Body of pancreas (tissue), 4 donors: ENCODE measurements at regions not wholly inside any gene's neighbourhood (a gene's known extent, or its start where the extent isn't known, plus 50 kb on each side); places are given as distances from the start of the nearest gene placed in this dataset.
"Not testable (repeated sequence)": the region's sequence is repeated elsewhere in the genome, so short reads cannot be mapped to it uniquely, and the experiment has no call there.

Experiments
- ATAC-seq: fragments of 150-250 bp; one replicate; pipeline ENCODE4 v1.9.1; 2016
- DNase-seq, 4 donors: peaks; one replicate each; pipeline ENCODE4 v3.0.0-alpha.2; 2019
- H3K27ac ChIP-seq, 4 donors: fragments of 200-600 bp; sonication (generic); 1 replicate in 3 of 4; 2 replicates in 1 of 4; pipeline versions ENCODE4 v1.5.1 to v1.6.1; 2016 to 2019; ENCODE audit warnings: mild to moderate bottlenecking in 1 of 4, mixed read lengths in 1 of 4, moderate library complexity in 1 of 4
- H3K27me3 ChIP-seq, 2 donors: fragments of 200-600 bp; sonication (generic); one replicate each; pipeline ENCODE4 v1.6.0; 2016; ENCODE audit warnings: mild to moderate bottlenecking in 1 of 2
- H3K36me3 ChIP-seq, 2 donors: fragments of 200-600 bp; sonication (generic); replicated peaks in 1 of 2; 2 replicates each; pipeline ENCODE4 v1.5.1; 2016; ENCODE audit warnings: low read depth in 2 of 2; ENCODE audit not compliant: insufficient read depth in 1 of 2
- H3K4me1 ChIP-seq: fragments of 200-600 bp; sonication (generic); one replicate; pipeline ENCODE4 v1.6.0; 2016
- H3K4me3 ChIP-seq, 2 donors: fragments of 200-600 bp; sonication (generic); 1 replicate in 1 of 2; 2 replicates in 1 of 2; pipeline ENCODE4 v1.5.1; 2016 to 2019
- H3K9me3 ChIP-seq, 3 donors: fragments of 200-600 bp; sonication (generic); 1 replicate in 2 of 3; 2 replicates in 1 of 3; pipeline ENCODE4 v1.5.1; 2016
- POLR2A ChIP-seq, 3 donors: fragments of 450-650 bp; IDR thresholded peaks; one replicate each; pipeline ENCODE4 v1.6.1; 2016; ENCODE audit warnings: antibody characterized with exemption in 3 of 3, mild to moderate bottlenecking in 2 of 3
- WGBS, 2 donors: methylation state at CpG; one replicate each; pipeline ENCODE4 v1.1.5; 2017; 5-methylcytosine and 5-hydroxymethylcytosine counted together
- intact Hi-C: fragments of 100-400 bp; cut with DNase I; formaldehyde crosslinking; loops from one replicate; pipeline ENCODE4 v1.15.1; 2023
- TF ChIP-seq, protein P1 (sequence below), 7 experiments: fragments of 450-650 bp in 4 of 7; fragments of 200-600 bp in 3 of 7; sonication (generic) in 3 of 7; IDR thresholded peaks; one replicate each; pipeline ENCODE4 v1.5.1; 2016 to 2019; ENCODE audit warnings: antibody characterized with exemption in 7 of 7

DNA sequence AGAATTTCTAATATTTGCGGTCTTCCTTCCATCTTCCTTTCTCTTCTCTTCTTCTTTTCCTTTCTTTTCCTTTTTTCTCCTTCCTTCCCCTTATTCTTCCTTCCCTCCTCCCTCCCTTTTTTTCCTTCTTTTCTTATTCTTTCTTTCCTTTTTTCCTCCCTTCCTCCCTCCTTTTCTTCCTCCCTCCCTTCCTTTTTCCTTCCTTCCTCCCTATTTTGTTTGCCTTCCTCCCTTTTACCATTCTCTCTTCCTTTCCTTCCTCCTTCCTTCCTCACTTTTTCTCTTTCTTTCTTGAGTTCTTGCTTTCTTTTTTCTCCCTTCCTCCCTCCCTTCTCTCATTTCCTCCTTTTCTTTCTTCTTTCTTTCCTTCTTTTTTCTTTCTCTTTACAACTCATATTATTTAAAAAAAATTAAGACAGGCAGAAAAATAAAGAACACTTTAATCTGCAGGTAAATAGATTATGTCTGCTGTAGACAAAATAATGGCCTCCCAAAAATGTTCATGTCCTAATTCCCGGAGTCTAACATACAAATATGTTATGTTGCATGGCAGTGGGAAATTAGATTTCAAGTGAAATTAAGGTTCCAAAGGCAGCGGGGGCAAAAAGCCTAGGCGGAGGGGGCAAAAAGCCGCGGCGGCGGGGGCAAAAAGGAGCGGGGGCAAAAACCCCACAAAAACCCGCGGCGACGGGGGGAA is 152.4 kb downstream of the ANKRD30BL start:
- H3K4me3 ChIP-seq: no peak overlapping the region
- H3K27me3 ChIP-seq: peaks cover 0 to 10% of the 10 kb centered on the region in 2 donors
- H3K27ac ChIP-seq: peak overlapping the region in 2 of 4 donors; percentile 17 to 51
- H3K9me3 ChIP-seq: no peaks in the 10 kb centered on the region
- TF ChIP-seq, protein P1, sequence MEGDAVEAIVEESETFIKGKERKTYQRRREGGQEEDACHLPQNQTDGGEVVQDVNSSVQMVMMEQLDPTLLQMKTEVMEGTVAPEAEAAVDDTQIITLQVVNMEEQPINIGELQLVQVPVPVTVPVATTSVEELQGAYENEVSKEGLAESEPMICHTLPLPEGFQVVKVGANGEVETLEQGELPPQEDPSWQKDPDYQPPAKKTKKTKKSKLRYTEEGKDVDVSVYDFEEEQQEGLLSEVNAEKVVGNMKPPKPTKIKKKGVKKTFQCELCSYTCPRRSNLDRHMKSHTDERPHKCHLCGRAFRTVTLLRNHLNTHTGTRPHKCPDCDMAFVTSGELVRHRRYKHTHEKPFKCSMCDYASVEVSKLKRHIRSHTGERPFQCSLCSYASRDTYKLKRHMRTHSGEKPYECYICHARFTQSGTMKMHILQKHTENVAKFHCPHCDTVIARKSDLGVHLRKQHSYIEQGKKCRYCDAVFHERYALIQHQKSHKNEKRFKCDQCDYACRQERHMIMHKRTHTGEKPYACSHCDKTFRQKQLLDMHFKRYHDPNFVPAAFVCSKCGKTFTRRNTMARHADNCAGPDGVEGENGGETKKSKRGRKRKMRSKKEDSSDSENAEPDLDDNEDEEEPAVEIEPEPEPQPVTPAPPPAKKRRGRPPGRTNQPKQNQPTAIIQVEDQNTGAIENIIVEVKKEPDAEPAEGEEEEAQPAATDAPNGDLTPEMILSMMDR (IDR thresholded peaks at IDR 0.05): no peak
- TF ChIP-seq POLR2A (IDR thresholded peaks at IDR 0.05): no peak
- intact Hi-C loops: no loop called here
- WGBS, 2 donors: 10 to 11% methylated on average over 13 of the region's 13 CpGs
- H3K4me1 ChIP-seq: peaks cover 16% of the 10 kb centered on the region
- no peaks in the 10 kb centered on the region for H3K36me3 ChIP-seq
- no peak for ATAC-seq
- no peak for DNase-seq

DNA sequence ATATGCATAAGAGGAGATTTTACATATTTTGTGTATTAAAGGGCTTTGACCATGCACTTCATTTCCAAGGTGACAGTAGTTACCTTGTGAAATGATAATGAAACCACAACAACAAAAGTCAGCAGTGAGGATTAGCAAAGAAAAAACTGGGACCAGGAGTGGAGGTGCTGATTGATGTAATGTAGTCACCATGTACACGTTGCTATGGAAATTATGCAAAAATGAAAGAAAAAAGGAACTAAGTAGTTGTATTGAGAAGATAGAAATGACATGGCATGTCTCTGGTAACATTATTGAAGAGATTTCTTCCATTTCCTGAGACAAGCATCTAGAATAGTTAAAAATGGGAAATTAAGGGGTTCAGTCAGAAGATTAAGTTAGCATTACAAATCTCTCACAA is 171.0 kb downstream of the ANKRD30BL start:
- 40 to 50% methylated on average over 1 of the region's 1 CpG for WGBS, 2 donors
- H3K27ac ChIP-seq, H3K27me3 ChIP-seq, intact Hi-C loops, H3K4me3 ChIP-seq, H3K36me3 ChIP-seq, DNase-seq, ATAC-seq, H3K4me1 ChIP-seq, H3K9me3 ChIP-seq: not testable (repeated sequence)

DNA sequence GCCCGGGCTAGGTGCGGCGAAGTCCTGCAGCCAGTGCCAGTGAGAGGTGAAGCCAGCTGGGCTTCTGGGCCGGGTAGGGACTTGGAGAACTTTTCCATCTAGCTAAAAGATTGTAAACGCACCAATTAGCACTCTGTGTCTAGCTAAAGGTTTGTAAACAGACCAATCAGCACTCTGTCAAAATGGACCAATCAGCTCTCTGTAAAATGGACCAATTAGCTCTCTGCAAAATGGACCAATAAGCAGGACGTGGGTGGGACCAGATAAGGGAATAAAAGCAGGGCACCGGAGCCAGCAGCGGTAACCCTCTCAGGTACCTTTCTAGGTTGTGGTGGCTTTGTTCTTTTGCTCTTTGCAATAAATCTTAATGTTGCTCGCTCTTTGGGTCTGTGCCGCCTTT is 195.1 kb downstream of the ANKRD30BL start:
- intact Hi-C loops, ATAC-seq: not testable (repeated sequence)

DNA sequence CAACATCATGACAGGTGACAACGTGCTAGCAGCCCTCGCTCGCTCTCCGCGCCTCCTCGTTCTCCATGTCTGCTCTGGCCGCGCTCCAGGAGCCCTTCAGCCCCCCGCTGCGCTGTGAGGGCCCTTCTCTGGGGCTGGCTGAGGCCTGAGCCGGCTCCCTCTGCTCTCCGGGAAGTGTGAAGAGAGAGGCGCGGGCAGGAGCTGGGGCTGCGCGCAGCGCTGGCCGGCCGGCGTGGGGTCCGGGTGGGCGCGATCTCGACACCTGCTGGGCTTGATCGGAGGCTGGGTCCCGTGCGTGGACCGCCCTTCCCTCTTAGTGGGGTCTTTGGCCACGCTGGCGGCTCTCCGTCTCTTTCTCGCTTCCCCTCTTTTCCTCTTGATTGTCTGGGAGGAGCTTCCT is 195.5 kb downstream of the ANKRD30BL start:
- Histone ChIP-seq H3K4me1 (no peaks in the 10 kb centered on the region), H3K27me3 (no peaks in the 10 kb centered on the region), H3K9me3 (no peaks in the 10 kb centered on the region), H3K27ac (no peak overlapping the region), H3K36me3 (no peaks in the 10 kb centered on the region), H3K4me3 (no peak overlapping the region)
- no peak for ATAC-seq
- DNase-seq: no peak
- intact Hi-C loops: no loop called here
- 88 to 92% methylated on average over 31 to 32 of the region's 32 CpGs for WGBS, 2 donors
- TF ChIP-seq POLR2A (IDR thresholded peaks at IDR 0.05): no peak
- TF ChIP-seq, protein P1 (IDR thresholded peaks at IDR 0.05): no peak

More for the DNA sequence above, 195.1 kb downstream of the ANKRD30BL start:
- H3K36me3 ChIP-seq, H3K27me3 ChIP-seq, H3K27ac ChIP-seq, H3K4me1 ChIP-seq, H3K9me3 ChIP-seq, DNase-seq, H3K4me3 ChIP-seq: not testable (repeated sequence)
- 68 to 81% methylated on average over 10 of the region's 10 CpGs for WGBS, 2 donors

DNA sequence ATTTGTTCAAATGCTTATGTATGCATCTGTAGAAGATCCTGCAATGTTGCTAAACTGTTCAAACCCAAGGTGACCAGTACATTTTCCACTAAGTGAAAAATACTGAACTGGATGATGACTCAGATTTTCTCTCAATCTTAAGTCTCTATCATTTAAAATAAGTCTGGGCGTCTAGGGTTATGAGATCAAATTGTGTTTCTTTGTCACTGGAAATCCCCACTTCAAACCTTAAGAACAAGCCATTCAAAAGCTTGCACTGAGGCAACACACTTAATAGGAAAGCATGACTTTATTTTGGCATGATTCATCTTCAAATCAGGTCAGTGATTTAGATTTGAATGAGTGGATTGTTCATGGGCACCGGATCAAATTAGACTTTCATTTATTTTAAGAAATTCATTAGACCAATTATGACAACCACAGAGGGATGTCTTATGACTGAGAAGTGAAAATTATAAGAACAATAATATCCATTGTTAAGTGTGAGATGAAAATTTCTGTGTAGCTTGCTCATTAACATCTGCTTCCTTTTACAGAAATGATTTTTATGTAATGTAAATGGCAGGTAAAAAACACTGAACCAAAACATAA is 203.6 kb downstream of the ANKRD30BL start:
- 60 to 61% methylated on average over 2 of the region's 2 CpGs for WGBS, 2 donors
- H3K36me3 ChIP-seq, ATAC-seq, H3K4me3 ChIP-seq, H3K4me1 ChIP-seq, H3K9me3 ChIP-seq, H3K27ac ChIP-seq, H3K27me3 ChIP-seq, intact Hi-C loops, DNase-seq: not testable (repeated sequence)

DNA sequence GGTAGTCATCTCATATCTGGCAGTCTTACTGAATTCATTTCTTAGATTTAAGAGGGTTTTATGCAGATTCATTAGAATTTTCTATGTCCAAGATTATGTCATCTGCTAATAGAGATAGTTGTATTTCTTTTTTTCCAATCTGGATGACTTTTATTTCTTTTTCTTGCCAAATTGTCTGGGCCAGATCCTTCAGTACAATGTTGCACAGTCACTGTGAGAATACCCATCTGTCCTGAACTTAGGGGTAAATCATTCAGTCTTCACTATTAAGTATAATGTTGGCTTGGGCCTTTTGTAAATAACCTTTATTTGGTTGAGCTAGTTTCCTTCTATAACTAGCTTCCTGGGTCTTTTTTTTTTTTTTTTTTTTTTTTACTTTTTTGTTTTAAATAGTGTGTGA is 213.1 kb downstream of the ANKRD30BL start:
- ATAC-seq, H3K27me3 ChIP-seq, H3K9me3 ChIP-seq, H3K4me3 ChIP-seq, H3K4me1 ChIP-seq, H3K27ac ChIP-seq, intact Hi-C loops, H3K36me3 ChIP-seq, DNase-seq: not testable (repeated sequence)

DNA sequence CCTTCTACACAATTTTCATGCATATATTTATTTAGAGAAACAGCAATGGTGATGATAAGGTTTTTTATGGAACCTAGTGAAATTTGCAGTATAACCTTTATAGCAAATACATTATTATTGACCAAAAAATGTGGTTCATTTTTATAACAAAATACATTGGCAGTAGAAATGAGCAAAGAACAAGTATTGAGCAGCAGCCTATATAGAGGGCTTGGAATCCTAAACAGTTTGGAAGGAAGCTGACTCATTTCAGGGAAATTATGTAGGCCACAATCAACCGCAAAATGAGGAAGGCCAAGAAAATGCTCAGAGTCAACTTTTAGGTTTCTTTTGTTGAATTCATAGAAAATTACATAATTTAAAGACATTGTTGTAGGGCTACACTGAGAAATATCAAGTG is 238.5 kb downstream of the ANKRD30BL start:
- H3K27ac ChIP-seq, ATAC-seq, H3K27me3 ChIP-seq, H3K4me3 ChIP-seq, H3K36me3 ChIP-seq, H3K9me3 ChIP-seq, intact Hi-C loops, DNase-seq, H3K4me1 ChIP-seq: not testable (repeated sequence)
- 68 to 89% methylated on average over 1 of the region's 1 CpG for WGBS, 2 donors

DNA sequence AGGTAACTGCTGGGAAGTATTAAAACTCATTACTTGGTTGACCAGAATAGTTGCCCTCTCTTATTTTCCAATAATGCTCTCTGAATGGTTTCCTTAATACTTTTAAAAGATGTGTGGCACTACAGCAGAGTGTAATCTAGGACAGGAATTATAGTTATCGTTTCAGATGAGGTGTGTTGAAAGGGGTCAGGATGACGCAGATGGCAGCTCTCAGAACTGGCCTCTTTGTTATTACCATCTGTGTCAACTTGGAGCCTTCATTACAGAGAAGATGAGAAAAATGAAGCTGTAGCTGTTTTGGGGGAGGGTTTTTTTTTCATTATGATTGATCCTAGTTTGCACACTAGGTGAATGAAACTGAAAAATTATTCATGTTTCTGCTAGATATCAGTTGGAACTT is 238.9 kb downstream of the ANKRD30BL start:
- DNase-seq, H3K27ac ChIP-seq, H3K4me3 ChIP-seq, intact Hi-C loops, ATAC-seq, H3K36me3 ChIP-seq, H3K4me1 ChIP-seq, H3K9me3 ChIP-seq, H3K27me3 ChIP-seq: not testable (repeated sequence)
- WGBS, 2 donors: 61 to 69% methylated on average over 2 of the region's 2 CpGs
